NCI-H69 (cell line): ENCODE measurements at regions not wholly inside any gene's neighbourhood (a gene's known extent, or its start where the extent isn't known, plus 50 kb on each side); places are given as distances from the start of the nearest gene placed in this dataset.
A peak's percentile ranks its signal among the peaks of the same experiment; 100 is the strongest.

Experiments used
- DNase-seq: peaks from one replicate; lab custom pipeline; 2025; lab: John Stamatoyannopoulos, UW

DNA sequence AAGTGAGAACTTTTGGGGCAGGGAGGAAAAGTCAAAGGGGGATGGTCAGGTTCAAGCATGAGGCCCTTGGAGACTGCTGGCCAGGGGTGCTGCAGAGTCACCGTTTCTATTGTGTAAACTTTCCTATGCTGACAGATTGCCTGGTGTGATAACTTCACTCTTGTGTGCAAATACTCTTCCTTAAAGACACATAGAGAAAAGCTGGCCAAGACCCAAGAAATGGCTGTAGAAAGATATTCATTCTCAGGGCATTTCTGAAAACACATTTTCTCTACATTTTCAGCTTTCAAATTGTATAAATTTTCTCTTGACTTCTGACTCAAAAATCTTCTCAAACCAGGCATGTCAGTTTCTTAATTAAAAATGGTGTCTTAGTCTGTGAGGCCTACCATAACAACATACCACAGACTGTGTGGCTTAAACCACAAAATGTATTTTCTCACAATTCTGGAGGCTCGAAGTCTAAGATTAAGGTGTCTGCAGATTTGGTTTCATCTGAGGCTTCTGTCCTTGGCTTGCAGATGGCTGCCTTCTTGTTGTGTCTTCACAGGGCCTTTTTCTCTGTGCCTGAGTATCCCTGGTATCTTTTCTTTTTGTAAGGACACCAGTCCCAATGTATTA lies 304.5 kb downstream of the KCNRG start:
- DNase-seq, result peak; percentile 71

DNA sequence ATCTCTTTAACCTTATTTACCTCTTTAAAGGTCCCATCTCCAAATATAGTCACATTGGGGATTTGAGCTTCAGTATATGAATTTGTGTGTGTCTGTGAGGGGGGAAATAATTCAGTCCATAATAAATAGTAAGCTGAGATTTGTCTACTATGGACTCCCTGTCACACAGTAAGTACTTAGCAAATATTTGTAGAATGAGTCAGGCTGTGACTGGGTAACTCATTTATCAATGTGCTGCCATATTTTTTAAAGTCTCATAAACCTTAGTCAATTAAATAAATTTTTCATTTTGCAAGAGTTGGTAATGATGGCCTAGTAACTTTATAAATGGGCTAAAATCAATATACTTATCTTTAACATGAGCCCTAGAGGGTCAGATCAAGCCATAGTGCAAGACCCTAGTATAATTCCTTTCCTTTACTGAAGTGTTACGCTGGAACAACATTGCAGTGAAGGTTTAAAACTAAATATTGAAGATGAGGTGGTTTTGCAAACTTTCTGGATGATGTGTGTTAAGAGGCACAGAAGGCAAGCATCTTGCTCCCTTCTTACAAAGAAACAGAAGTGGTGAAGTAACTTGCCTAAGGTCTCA lies 305.1 kb downstream of the KCNRG start:
- peak; percentile 82 for DNase-seq

DNA sequence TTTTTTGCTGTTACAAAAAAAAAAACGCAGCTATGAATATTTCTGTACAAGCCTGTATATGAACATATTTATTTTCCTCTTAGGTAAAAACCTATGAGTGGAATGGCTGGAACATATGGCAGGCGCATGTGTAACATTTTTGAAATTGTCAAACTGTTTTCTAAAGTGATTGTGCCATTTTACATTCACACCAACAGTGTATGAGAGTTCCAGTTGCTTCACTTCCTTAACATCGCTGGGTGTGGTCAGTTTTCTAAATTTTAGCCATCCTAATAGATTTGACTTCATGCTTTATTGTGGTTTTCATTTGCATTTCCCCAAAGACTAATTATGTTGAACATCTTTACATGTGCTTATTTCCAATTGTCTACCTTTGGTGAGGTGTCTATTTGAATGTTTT lies 306.8 kb downstream of the KCNRG start:
- no peak for DNase-seq

GRCh38 chr13:50323440-50324065 lies 308.3 kb downstream of the KCNRG start:
- no peak for DNase-seq

- no peak for DNase-seq
Observed at GRCh38 chr13:50326271-50326670, 311.0 kb downstream of the KCNRG start.

DNA sequence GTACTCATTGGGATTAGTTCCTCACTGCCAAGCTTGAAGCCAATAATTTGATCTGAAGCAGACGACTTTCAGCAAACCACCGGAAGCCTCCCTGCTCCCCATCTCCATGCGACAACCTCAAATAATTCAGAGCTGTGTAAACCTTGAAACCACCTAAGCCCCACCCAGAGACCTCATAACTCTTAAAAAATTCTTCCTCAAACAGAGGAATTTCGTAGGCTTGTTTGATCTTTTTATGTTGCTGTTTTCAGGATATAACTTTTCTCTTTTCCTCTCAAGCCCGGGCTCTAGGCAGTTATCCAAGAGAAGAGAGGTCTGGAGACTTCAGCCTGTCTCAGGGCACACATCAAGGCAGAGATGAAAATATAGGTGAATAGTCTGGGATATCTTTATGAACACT lies 311.6 kb downstream of the KCNRG start:
- no peak for DNase-seq

GRCh38 chr13:50334115-50334778 lies 319.0 kb downstream of the KCNRG start:
- no peak for DNase-seq

GRCh38 chr13:50334944-50335343 lies 319.7 kb downstream of the KCNRG start:
- DNase-seq, result no peak

DNA sequence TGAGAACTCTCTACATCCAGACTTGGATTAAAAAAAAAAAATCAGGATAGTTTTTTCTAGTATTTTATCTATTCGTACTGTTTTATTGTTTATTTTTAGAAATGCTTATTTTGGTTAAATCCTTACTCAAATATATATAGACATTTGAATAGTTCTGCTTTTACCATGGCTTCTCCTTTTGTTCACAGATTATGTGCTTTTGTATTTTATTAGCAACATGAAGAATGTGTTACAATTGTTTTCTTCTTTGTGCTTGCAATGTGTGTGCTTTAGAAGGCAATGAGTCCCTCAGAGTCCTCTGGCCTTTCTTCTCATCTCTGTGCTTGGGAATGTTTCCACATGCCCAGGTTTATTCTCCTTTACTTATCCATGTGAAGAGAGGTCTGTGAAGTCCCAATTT lies 324.0 kb downstream of the KCNRG start:
- DNase-seq, result no peak

- no peak for DNase-seq
Observed at GRCh38 chr13:50340146-50340545, 324.9 kb downstream of the KCNRG start.

- no peak for DNase-seq
Observed at GRCh38 chr13:50340551-50341287, 325.5 kb downstream of the KCNRG start.

DNA sequence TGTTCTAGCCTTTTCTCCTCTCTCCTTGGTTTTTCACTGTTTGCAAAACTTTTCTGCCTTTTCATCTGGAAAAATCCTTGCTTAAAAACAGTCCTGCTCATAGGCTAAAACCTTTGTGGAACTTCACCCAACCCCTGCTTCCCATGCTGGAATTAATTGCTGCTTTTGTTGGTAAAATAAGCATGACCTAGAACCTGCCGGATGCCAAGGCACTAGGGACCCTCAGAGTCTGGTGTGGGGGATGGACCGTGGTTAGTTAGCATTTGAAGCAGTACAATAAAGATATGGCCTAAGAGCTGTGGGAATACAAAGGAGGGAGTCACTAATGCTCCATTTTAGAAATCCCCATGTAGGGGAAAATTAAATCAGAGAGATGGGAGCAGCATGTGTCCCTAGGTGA lies 326.3 kb downstream of the KCNRG start:
- DNase-seq, result no peak

DNA sequence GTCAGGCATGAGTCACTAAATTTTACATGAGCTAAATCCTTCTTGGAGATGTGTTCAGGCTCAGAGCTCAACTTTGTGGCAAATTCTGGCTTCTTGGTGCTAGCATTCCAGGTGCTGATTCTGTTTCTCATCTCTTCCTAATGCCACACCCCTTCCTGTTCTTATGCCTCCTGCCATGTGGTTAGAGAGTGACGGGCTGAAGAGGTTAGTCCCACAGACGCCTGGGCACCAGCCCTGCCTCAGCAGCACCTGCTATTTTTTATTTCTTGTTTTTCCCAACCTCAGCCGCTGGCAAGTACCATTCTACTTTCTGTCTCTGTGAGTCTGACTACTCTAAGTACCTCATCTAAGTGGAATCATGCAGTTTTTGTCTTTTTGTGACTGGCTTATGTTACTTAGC lies 329.5 kb downstream of the KCNRG start:
- no peak for DNase-seq

GRCh38 chr13:50345804-50346203 lies 330.6 kb downstream of the KCNRG start:
- DNase-seq, result no peak

DNA sequence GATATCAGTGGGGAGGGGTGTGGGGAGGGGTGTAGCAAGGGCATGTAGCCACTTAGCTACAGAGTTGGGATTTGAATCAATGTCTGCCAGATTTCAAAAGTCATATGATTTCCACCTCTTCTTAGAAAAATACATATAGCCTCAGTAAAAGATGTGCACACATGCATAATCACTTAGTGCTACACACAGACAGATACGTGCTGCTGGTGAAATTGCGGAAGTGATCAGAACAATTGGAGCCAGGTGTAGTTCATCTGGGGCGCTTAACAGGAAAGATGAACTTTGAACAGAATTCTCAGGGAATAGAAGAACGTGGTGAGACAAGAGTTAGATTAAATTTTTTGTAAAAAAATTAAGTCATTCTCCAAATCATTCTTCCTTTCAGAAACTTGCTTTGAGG lies 333.1 kb downstream of the KCNRG start:
- no peak for DNase-seq

- no peak for DNase-seq
Observed at GRCh38 chr13:50352720-50353480, 337.7 kb downstream of the KCNRG start.

DNA sequence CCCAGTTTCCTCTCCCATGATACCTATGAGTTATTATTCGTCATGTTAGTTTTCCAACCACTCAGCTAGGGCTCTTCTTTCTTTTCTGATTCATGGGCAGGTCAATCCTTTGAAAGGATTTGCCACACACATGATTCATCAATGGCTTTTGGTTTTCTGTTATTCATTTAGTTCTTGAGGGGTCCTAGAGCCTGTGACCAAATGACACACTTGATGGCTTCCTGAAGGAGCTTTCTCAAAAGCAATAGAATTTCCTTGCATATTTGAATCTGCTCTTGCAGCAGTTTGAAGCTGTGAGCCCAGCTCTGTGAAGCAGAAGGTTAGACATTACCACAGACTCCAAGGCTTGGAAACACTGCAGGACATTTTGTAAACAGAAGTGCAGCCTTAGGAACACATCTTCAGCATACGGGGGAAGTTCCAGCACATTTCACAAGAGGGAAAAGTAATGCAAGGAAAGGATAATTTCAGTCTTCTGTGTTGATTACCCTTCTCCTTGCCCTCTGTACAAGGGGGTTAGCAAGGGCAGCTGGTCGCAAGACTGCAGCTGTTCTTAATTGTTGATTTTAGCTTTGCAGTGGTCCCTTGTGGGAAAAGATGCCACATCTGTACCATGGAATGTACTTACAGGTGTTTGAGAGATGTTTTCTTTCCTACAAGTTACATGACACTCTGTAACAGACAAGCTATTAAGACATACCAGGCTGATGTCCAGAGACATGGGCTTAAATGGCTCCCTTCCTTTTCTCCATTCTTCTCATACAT lies 338.6 kb downstream of the KCNRG start:
- no peak for DNase-seq

DNA sequence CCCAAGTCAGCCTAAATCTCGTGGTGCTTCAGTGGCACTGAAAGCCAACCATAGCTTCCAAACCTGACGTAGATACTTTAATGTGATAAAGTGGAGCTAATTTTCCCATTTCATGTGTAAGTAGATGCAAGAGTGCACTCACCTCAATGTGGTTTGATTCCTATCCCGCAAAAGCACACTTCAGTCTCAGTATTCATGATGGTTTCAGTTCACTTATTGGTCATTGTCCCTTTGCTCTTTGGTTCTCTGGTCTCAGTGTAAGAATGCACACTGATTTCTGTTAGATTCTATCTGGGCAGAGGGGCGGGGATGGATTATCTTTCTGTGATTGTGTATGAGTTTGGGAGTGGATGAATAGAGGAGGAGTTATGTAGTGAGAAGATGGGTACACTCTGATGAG lies 340.6 kb downstream of the KCNRG start:
- DNase-seq, result no peak

DNA sequence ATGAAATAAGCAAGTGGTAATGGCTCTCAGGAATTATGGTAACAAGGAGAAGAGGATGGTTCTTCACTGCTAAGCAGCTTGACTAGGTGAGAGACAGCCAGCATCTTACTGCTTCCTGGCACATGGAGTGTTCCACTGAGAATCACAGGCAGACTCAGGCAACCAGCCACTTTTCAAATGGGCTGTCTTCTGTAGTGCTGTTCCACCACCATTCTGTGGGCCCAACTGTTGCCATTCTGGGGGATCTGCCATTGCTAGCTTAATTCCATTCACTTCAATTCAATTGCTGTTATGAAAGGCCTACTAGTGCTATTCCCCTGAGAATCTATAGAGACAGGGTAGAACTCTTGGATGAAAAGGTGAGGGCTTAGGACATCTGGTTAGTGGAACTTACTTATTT lies 341.9 kb downstream of the KCNRG start:
- peak; percentile 67 for DNase-seq

DNA sequence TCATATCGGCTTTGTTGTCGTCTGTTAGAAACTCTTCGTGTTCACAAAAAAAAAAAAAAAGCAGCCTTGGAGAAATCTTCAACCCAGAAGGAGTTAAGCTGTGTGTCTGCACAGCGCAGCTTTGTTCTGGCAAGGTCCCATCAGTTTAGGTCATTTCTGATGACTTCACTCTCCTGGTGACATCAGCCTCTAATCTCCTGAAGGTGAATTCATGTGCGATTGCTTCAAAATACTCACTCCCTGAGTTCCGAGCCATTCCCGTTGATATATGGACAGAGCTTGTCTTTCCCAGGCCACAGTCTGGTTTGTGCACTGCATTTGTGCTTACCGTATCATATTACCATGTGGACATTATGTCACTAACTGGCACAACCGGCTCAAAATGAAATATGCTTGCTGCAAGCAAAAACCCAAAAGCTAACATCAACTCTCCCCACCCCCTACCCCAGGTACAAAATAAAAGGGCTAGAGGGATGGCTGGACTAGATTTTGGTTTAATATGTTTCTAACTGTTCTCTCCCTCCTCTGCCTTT lies 342.4 kb downstream of the KCNRG start:
- DNase-seq, result peak; percentile 93
